Type B pancreatic cell (in vitro differentiated cells): ENCODE measurements at regions not wholly inside any gene's neighbourhood (a gene's known extent, or its start where the extent isn't known, plus 50 kb on each side); places are given as distances from the start of the nearest gene placed in this dataset.
A peak's percentile ranks its signal among the peaks of the same experiment; 100 is the strongest.

Source experiments
- DNase-seq: peaks from one replicate; pipeline ENCODE4 v3.0.0; 2021; ENCODE audit warnings: mixed read lengths; ENCODE audit not compliant: unreplicated experiment; ENCODE audit errors: extremely low spot score
- H3K27ac Mint-ChIP-seq: 2 replicates; pipeline ENCODE4 v1.8.0; 2021; ENCODE audit warnings: mild to moderate bottlenecking, mixed read lengths
- H3K27me3 Mint-ChIP-seq: 2 replicates; pipeline ENCODE4 v1.8.0; 2021; ENCODE audit warnings: mixed read lengths
- H3K36me3 Mint-ChIP-seq: 2 replicates; pipeline ENCODE4 v1.8.0; 2021; ENCODE audit warnings: mixed read lengths
- H3K4me1 Mint-ChIP-seq: one replicate; pipeline ENCODE4 v1.8.0; 2021; ENCODE audit warnings: mixed read lengths; ENCODE audit not compliant: unreplicated experiment
- H3K4me3 Mint-ChIP-seq: 2 replicates; pipeline ENCODE4 v1.8.0; 2021; ENCODE audit warnings: mild to moderate bottlenecking, mixed read lengths
- H3K9me3 Mint-ChIP-seq: 2 replicates; pipeline ENCODE4 v1.8.0; 2021; ENCODE audit warnings: mixed read lengths
- TF ChIP-seq, protein P1 (sequence below): fragments of 200-600 bp; sonication (generic); conservative IDR thresholded peaks from 2 replicates; pipeline ENCODE4 v1.5.0; 2021; ENCODE audit warnings: antibody characterized with exemption, mild to moderate bottlenecking

DNA sequence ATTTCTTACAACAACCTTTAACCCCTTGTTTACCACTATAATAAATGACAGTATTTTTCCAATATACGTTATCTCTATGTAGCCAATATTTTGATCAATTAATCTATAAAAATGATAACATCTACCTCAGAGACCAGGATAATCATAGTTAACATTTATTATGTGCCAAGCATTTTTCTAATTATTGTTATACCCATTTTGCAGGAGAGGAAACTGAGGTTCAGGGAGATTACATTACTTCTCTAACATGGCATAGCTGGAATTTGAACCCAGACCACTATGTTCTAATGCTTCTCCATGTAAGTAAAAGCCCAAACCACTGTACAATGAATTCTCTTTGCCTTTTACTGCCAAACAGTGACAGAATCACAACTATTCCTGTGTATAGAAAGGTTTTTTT is 113.4 kb upstream of the PFN2 start:
- H3K9me3 Mint-ChIP-seq = no peaks in the 10 kb centered on the region
- no peak overlapping the region for H3K4me3 Mint-ChIP-seq
- H3K27me3 Mint-ChIP-seq = no peaks in the 10 kb centered on the region
- H3K36me3 Mint-ChIP-seq = no peaks in the 10 kb centered on the region
- TF ChIP-seq, protein P1, sequence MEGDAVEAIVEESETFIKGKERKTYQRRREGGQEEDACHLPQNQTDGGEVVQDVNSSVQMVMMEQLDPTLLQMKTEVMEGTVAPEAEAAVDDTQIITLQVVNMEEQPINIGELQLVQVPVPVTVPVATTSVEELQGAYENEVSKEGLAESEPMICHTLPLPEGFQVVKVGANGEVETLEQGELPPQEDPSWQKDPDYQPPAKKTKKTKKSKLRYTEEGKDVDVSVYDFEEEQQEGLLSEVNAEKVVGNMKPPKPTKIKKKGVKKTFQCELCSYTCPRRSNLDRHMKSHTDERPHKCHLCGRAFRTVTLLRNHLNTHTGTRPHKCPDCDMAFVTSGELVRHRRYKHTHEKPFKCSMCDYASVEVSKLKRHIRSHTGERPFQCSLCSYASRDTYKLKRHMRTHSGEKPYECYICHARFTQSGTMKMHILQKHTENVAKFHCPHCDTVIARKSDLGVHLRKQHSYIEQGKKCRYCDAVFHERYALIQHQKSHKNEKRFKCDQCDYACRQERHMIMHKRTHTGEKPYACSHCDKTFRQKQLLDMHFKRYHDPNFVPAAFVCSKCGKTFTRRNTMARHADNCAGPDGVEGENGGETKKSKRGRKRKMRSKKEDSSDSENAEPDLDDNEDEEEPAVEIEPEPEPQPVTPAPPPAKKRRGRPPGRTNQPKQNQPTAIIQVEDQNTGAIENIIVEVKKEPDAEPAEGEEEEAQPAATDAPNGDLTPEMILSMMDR = no peak
- H3K4me1 Mint-ChIP-seq = peaks cover 45% of the 10 kb centered on the region
- no peak for DNase-seq
- no peak overlapping the region for H3K27ac Mint-ChIP-seq

DNA sequence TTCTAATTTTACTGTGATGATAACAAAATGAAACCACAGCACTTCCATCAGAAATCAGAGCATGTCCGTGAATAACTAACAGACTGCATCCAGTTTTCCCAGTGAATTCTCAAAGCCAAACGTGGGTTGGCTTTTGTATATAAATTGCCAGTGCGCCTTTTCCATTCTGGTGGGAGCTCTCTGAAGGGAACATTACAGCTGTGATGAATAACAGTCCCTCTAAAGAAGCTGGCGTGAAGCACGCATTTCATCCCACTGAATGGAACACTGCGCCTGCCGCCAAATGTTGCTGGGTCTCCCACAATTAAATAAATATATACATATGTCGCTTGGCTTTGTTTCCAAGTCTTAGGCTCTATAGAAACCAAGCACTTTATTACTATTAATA is 113.0 kb upstream of the PFN2 start:
- Mint-ChIP-seq H3K4me1 (peaks cover 50% of the 10 kb centered on the region), H3K27me3 (no peaks in the 10 kb centered on the region), H3K36me3 (no peaks in the 10 kb centered on the region), H3K4me3 (peak overlapping the region; percentile 12), H3K9me3 (no peaks in the 10 kb centered on the region), H3K27ac (no peak overlapping the region)
- TF ChIP-seq, protein P1 = no peak
- DNase-seq = no peak

DNA sequence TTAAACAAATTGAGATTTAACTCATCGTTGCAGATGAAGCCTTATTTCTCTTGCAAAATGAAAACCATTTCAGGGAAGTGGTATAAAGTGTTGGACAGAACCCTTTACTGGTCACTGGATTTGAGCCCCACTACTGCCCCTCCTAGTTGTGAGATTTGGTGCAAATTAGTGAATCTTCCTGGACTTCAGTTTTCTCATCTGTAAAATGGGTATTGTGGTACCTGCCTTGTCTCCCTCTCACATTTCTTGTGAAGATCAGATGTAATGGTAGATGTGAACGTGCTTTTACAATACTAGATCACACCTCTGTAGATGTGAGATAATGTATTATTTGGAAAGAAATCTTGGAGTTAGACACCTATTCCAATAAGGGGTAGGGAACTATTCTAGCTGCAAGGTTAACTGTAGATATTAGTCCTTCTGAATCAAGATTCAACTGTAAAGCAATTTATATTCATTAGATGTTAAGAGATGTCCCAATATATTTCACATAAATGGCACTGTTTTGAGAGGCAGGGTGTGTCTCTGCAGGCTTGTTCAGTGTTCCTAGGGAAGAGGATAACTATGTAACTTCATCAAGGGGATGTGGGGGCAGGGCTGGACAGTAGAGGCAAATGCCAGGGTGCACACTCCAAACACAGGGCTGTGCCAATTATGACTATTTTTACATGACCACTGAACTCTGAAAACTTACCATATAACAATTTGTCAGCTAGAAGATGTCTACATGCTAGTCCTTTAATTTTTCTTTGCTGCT is 112.4 kb upstream of the PFN2 start:
- peak overlapping the region; percentile 12 for H3K4me3 Mint-ChIP-seq
- TF ChIP-seq, protein P1 = no peak

DNA sequence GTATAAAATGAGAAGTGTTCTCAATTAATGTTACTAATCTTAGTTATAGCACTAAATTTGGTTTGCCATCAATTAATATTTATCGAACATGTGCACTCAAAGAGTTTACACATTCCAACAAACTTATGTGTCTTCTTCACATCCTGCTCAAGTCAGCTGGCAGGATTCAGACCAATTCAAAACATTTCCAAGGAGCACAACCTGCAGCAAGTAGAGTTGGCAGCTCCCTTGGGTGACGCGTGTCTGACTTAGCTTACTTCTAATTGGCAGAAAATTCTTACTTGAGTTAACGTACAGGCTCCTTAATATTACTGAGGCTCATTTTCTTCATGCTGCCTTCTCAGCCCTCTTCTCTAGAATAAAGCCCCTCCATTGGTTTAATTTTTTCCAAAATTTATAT is 110.4 kb upstream of the PFN2 start:
- no peak overlapping the region for H3K27ac Mint-ChIP-seq
- H3K4me1 Mint-ChIP-seq = peaks cover 50% of the 10 kb centered on the region
- H3K9me3 Mint-ChIP-seq = peaks cover 3% of the 10 kb centered on the region

More for the DNA sequence above, 112.4 kb upstream of the PFN2 start:
- Mint-ChIP-seq H3K27ac (no peak overlapping the region), H3K36me3 (no peaks in the 10 kb centered on the region), H3K9me3 (no peaks in the 10 kb centered on the region), H3K4me1 (peaks cover 50% of the 10 kb centered on the region), H3K27me3 (no peaks in the 10 kb centered on the region)
- no peak for DNase-seq

DNA sequence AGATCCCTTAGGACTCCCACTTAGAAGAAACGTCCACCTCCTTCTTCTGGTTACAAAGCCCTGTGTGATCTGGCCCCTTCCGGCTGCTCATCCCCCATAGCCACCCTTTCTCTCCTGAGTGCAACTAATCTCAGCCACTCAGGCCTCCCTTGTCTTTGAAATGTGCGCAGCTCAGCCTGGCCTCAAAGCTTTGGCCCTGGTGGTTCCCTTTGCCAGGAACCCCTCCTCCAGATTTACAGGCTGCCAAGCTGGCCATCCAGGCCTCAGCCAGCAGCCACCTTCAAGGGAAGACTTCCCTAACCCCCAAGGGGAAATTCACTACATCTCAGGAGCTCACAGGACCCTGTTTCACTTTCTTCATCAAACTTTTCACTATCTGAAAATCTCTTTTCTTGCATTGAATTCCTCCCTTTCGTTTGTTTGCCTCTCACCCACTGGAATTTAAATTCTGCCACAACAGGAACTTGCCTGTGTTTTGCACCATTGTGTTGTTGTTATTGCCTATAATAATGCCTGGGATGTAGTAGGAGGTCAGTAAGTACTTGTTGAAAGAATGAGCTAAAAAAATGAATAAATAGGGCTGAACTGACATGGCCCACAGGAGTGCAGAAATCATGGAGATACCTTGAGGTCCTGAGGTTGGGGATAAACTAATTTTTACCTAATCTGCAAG is 109.5 kb upstream of the PFN2 start:
- H3K4me1 Mint-ChIP-seq = peaks cover 53% of the 10 kb centered on the region
- TF ChIP-seq, protein P1 = no peak
- peak overlapping the region; percentile 66 for H3K27ac Mint-ChIP-seq
- H3K36me3 Mint-ChIP-seq = no peaks in the 10 kb centered on the region
- no peaks in the 10 kb centered on the region for H3K27me3 Mint-ChIP-seq
- H3K4me3 Mint-ChIP-seq = peak overlapping the region; percentile 69
- DNase-seq = no peak
- H3K9me3 Mint-ChIP-seq = peaks cover 4% of the 10 kb centered on the region

More for the DNA sequence above, 110.4 kb upstream of the PFN2 start:
- H3K27me3 Mint-ChIP-seq = no peaks in the 10 kb centered on the region
- TF ChIP-seq, protein P1 = no peak
- no peak overlapping the region for H3K4me3 Mint-ChIP-seq
- H3K36me3 Mint-ChIP-seq = no peaks in the 10 kb centered on the region
- no peak for DNase-seq
